Endothelial cell of umbilical vein (primary cell): ENCODE measurements at regions not wholly inside any gene's neighbourhood (a gene's known extent, or its start where the extent isn't known, plus 50 kb on each side); places are given as distances from the start of the nearest gene placed in this dataset.

ENCODE experiments used
- BruUV-seq: library from RNA; stranded (reverse); fragments of 400-500 nt; replicated peaks from 2 replicates; lab custom pipeline; 2021; lab: Mats Ljungman, UMichigan
- CTCF ChIA-PET: fragments of 300-600, 350-600 bp; sonication (Branson Sonifier 250); formaldehyde crosslinking; loops from one replicate; lab custom pipeline; 2021; ENCODE audit warnings: antibody characterized with exemption, inconsistent platforms; lab: Charles Lee
- POLR2A ChIA-PET: fragments of 300-600, 350-600 bp; sonication (Branson Sonifier 250); formaldehyde crosslinking; loops from one replicate; lab custom pipeline; 2021; ENCODE audit warnings: antibody characterized with exemption, inconsistent platforms; lab: Charles Lee
- DNase-seq: peaks from one replicate; pipeline ENCODE4 v3.0.0-alpha.2; 2011; ENCODE audit warnings: low read depth, low spot score
- FAIRE-seq: peaks from 2 replicates; lab custom pipeline; 2011; peaks lifted over from hg19 to GRCh38; lab: Jason Lieb, UNC
- H2AFZ ChIP-seq: 2 replicates; pipeline ENCODE4 v1.6.0; 2012; ENCODE audit warnings: low read depth, low read length, control low read depth, inconsistent platforms
- H3K27ac ChIP-seq: 2 replicates; pipeline ENCODE4 v1.5.1; 2011; ENCODE audit warnings: low read depth, mild to moderate bottlenecking, control low read depth, low read length, moderate library complexity; ENCODE audit not compliant: insufficient read depth
- H3K27me3 ChIP-seq, 2 experiments: 2 replicates each; pipeline versions ENCODE4 v1.6.0 to v1.6.1; 2011; ENCODE audit warnings: low read length in 2 of 2, mixed read lengths in 1 of 2; ENCODE audit not compliant: control insufficient read depth in 2 of 2, insufficient read depth in 2 of 2
- H3K36me3 ChIP-seq, 2 experiments: 2 replicates in 1 of 2; 3 replicates in 1 of 2; pipeline ENCODE4 v1.5.1; 2011; ENCODE audit warnings: low read length in 2 of 2, mild to moderate bottlenecking in 1 of 2, moderate library complexity in 1 of 2; ENCODE audit not compliant: control insufficient read depth in 2 of 2, insufficient read depth in 2 of 2; ENCODE audit errors: extremely low read depth in 1 of 2
- H3K4me1 ChIP-seq: 3 replicates; pipeline ENCODE4 v1.5.1; 2011; ENCODE audit warnings: mild to moderate bottlenecking, low read length; ENCODE audit not compliant: control insufficient read depth, insufficient read depth; ENCODE audit errors: extremely low read depth
- H3K4me2 ChIP-seq: 2 replicates; pipeline ENCODE4 v1.6.1; 2011; ENCODE audit warnings: low read length, control low read depth, mixed read lengths; ENCODE audit not compliant: insufficient read depth
- H3K4me3 ChIP-seq, 3 experiments: fragments of 200-600 bp in 1 of 3; sonication (generic), shearing (Covaris generic) in 1 of 3; replicated peaks in 1 of 3; 2 replicates each; pipeline ENCODE4 v1.5.1; 2011 to 2016; ENCODE audit warnings: control low read depth in 3 of 3, low read length in 3 of 3, mild to moderate bottlenecking in 2 of 3, inconsistent platforms in 1 of 3, low read depth in 1 of 3, moderate library complexity in 1 of 3; ENCODE audit not compliant: insufficient read depth in 1 of 3
- H3K79me2 ChIP-seq: 2 replicates; pipeline ENCODE4 v1.6.0; 2012; ENCODE audit warnings: low read length, inconsistent platforms; ENCODE audit not compliant: control insufficient read depth, insufficient read depth
- H3K9ac ChIP-seq: replicated peaks from 2 replicates; pipeline ENCODE3; 2011; ENCODE audit warnings: low read length, control low read depth; ENCODE audit not compliant: insufficient read depth; ENCODE audit errors: extremely low read depth
- H3K9me1 ChIP-seq: replicated peaks from 3 replicates; pipeline ENCODE4 v1.6.0; 2011; ENCODE audit warnings: mild to moderate bottlenecking, low read length; ENCODE audit not compliant: control insufficient read depth, insufficient read depth; ENCODE audit errors: extremely low read depth
- H3K9me3 ChIP-seq: replicated peaks from 2 replicates; pipeline ENCODE4 v1.5.1; 2012; ENCODE audit warnings: low read length, inconsistent platforms; ENCODE audit not compliant: control insufficient read depth, insufficient read depth
- H4K20me1 ChIP-seq: replicated peaks from 2 replicates; pipeline ENCODE3; 2011; ENCODE audit warnings: mild to moderate bottlenecking, low read length; ENCODE audit not compliant: control insufficient read depth, insufficient read depth; ENCODE audit errors: extremely low read depth
- CTCF ChIP-seq, 2 donors: IDR thresholded peaks; 1 replicate in 1 of 2; 2 replicates in 1 of 2; pipeline ENCODE4 v1.5.1; 2011; ENCODE audit warnings: low read length in 2 of 2, mild to moderate bottlenecking in 2 of 2, moderate library complexity in 2 of 2, control low read depth in 1 of 2, inconsistent platforms in 1 of 2, low read depth in 1 of 2; ENCODE audit not compliant: insufficient read depth in 1 of 2; ENCODE audit errors: extremely low read depth in 1 of 2
- EZH2 ChIP-seq: IDR thresholded peaks from 2 replicates; pipeline ENCODE4 v1.6.1; 2012; ENCODE audit warnings: borderline replicate concordance, low read depth, mild to moderate bottlenecking, moderate library complexity, low read length, inconsistent platforms; ENCODE audit not compliant: severe bottlenecking
- FOS ChIP-seq: IDR thresholded peaks from 2 replicates; pipeline ENCODE4 v1.6.1; 2011; ENCODE audit warnings: mild to moderate bottlenecking, low read length, moderate library complexity, borderline replicate concordance; ENCODE audit not compliant: insufficient read depth
- GATA2 ChIP-seq: IDR thresholded peaks from 2 replicates; pipeline ENCODE4 v1.7.0; 2011; ENCODE audit warnings: low read depth, mild to moderate bottlenecking, moderate library complexity, mixed read lengths, low read length; ENCODE audit not compliant: insufficient read length, insufficient read depth
- JUN ChIP-seq: IDR thresholded peaks from 2 replicates; pipeline ENCODE4 v1.6.1; 2011; ENCODE audit warnings: borderline replicate concordance, low read depth; ENCODE audit not compliant: insufficient read length, insufficient read depth
- MAX ChIP-seq: IDR thresholded peaks from 2 replicates; pipeline ENCODE4 v1.6.1; 2011; ENCODE audit not compliant: insufficient read depth, insufficient read length
- MYC ChIP-seq: IDR thresholded peaks from one replicate; pipeline ENCODE4 v1.6.1; 2011; ENCODE audit warnings: mild to moderate bottlenecking, low read depth, low read length
- POLR2A ChIP-seq: IDR thresholded peaks from 2 replicates; pipeline ENCODE4 v1.6.1; 2012; ENCODE audit warnings: low read depth, mild to moderate bottlenecking, control low read depth, low read length
- POLR2AphosphoS5 ChIP-seq: IDR thresholded peaks from 2 replicates; pipeline ENCODE4 v1.6.1; 2012; ENCODE audit warnings: low read depth, mild to moderate bottlenecking, control low read depth, low read length, moderate library complexity; ENCODE audit not compliant: insufficient read depth
- dilution Hi-C: fragments of 300-500 bp; cut with MboI; formaldehyde crosslinking; loops from one replicate; pipeline ENCODE4 v1.15.0; 2019; ENCODE audit warnings: low sequenced_read_pairs; ENCODE audit not compliant: extremely low pct_ligation_motif_present
- intact Hi-C: fragments of 100-400 bp; cut with micrococcal nuclease; formaldehyde crosslinking; loops from one replicate; pipeline ENCODE4 v1.10.0; 2022

- POLR2A ChIA-PET: no interaction called here
- CTCF ChIA-PET: interaction anchor here (1.1 to 1.5 kb wide), 2 partner anchors 7 to 98 kb away, joined by 3 read pairs; no protein-coding TSS in a partner anchor
Observed at GRCh38 chr6:152845421-152845820, 94.8 kb downstream of the VIP start.

GRCh38 chr6:152846825-152847224, 96.2 kb downstream of the VIP start:
- FAIRE-seq: no peak
- CTCF ChIA-PET: interaction anchor here (1.5 kb wide), 1 partner anchor 9 kb away, joined by 3 read pairs; no protein-coding TSS in a partner anchor
- H3K9ac ChIP-seq: no peak overlapping the region
- TF ChIP-seq GATA2 (no peak), EZH2 (no peak), MYC (no peak), MAX (no peak), CTCF (IDR thresholded peaks at IDR 0.05; ENCODE audit: extremely low read depth in 1 of 2, insufficient read depth in 1 of 2, low read depth in 1 of 2, low read length in 2 of 2) (no peak), POLR2AphosphoS5 (no peak), POLR2A (no peak), JUN (no peak)
- peak; percentile 8 for DNase-seq
- no TSS peak for BruUV-seq
- dilution Hi-C loops: no loop called here
- no peaks in the 10 kb centered on the region for H3K79me2 ChIP-seq
- H3K36me3 ChIP-seq: no peaks in the 10 kb centered on the region
- H4K20me1 ChIP-seq: no peaks in the 10 kb centered on the region
- POLR2A ChIA-PET: no interaction called here
- H2AFZ ChIP-seq: no peak overlapping the region
- peaks cover 0 to 3% of the 10 kb centered on the region in 2 experiments for H3K27me3 ChIP-seq
- H3K9me3 ChIP-seq: no peaks in the 10 kb centered on the region
- H3K27ac ChIP-seq: no peak overlapping the region
- intact Hi-C loops: no loop called here
- H3K4me1 ChIP-seq: no peaks in the 10 kb centered on the region
- no peak overlapping the region for H3K4me2 ChIP-seq
- H3K9me1 ChIP-seq: no peaks in the 10 kb centered on the region
- H3K4me3 ChIP-seq: no peak overlapping the region

More at GRCh38 chr6:152845421-152845820, 94.8 kb downstream of the VIP start:
- no peak overlapping the region for H3K9ac ChIP-seq
- no peaks in the 10 kb centered on the region for H3K79me2 ChIP-seq
- H3K27me3 ChIP-seq: peaks cover 0 to 3% of the 10 kb centered on the region in 2 experiments
- H3K27ac ChIP-seq: no peak overlapping the region
- no TSS peak for BruUV-seq
- no peak overlapping the region for H3K4me3 ChIP-seq
- DNase-seq (no peak), FAIRE-seq (no peak)
- no peak for TF ChIP-seq POLR2AphosphoS5
- no peak for TF ChIP-seq JUN
- TF ChIP-seq FOS: no peak
- H3K4me1 ChIP-seq: no peaks in the 10 kb centered on the region
- H2AFZ ChIP-seq: no peak overlapping the region
- intact Hi-C loops: no loop called here
- dilution Hi-C loops: no loop called here
- H3K9me1 ChIP-seq: no peaks in the 10 kb centered on the region
- no peaks in the 10 kb centered on the region for H4K20me1 ChIP-seq
- H3K36me3 ChIP-seq: no peaks in the 10 kb centered on the region
- no peak overlapping the region for H3K4me2 ChIP-seq
- H3K9me3 ChIP-seq: no peaks in the 10 kb centered on the region
